GM21717 (cell line): ENCODE measurements at regions not wholly inside any gene's neighbourhood (a gene's known extent, or its start where the extent isn't known, plus 50 kb on each side); places are given as distances from the start of the nearest gene placed in this dataset.
"Not testable (repeated sequence)": the region's sequence is repeated elsewhere in the genome, so short reads cannot be mapped to it uniquely, and the experiment has no call there.

Experiments used
- ATAC-seq: cut with Tn5 transposase; IDR thresholded peaks from one replicate; pipeline ENCODE4 v1.9.1; 2021; ENCODE audit warnings: mild to moderate bottlenecking, moderate library complexity; ENCODE audit not compliant: unreplicated experiment

DNA sequence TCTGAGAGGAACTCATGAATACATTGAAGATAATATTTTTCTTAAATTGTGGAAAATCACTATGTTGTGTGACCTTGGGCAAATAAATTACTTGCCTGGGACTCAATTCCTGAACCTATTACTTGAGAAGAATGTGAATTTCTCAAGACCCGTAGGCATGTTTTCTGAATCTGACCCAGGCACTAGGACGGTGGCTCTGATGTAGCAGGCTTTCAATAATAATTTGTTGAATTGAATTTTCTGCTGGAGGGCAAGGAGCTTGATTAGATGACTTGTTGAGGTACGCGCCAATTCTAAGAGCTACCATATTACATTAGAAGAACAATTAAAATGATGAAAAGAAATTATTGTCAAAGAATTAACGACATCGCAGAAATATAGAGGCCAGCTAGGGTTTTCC lies 150.2 kb upstream of the LRRC3B start:
- no peak for ATAC-seq

DNA sequence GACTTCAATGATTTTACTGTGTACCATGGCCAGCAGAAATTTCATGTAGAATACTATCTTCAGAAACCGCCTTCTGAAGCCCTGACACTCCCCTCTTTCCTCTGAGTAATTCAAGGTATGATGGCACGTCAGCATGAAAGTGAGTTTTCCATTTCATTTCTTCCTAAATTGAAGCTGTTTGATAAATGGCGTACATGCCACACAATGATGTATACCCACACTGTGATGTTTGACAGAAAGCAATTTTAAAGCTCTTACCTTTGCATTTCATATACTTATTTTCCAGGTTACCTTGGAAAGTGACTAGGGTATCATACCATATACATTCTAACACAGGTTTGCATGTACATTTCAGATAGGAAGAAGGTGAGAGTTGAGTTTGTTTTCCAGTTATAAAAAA lies 147.9 kb upstream of the LRRC3B start:
- ATAC-seq = no peak

DNA sequence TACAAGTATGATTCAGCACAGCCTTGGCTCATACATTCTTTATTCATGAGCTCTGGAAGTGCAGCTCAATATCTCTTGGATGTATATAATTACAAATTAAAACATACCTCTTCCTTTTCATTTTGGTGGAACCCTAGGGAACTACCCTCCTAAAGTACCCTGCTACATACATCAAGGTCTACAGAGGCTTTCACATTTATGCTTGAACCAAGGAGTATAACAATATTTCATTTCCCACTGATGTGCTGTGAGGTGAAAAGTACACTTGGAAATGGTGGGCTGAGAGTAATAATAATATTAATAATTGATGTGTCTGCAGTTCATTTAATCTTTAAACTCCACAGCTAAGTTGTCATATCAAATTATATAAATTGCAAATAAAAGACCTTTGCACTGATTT lies 142.2 kb upstream of the LRRC3B start:
- ATAC-seq = no peak

DNA sequence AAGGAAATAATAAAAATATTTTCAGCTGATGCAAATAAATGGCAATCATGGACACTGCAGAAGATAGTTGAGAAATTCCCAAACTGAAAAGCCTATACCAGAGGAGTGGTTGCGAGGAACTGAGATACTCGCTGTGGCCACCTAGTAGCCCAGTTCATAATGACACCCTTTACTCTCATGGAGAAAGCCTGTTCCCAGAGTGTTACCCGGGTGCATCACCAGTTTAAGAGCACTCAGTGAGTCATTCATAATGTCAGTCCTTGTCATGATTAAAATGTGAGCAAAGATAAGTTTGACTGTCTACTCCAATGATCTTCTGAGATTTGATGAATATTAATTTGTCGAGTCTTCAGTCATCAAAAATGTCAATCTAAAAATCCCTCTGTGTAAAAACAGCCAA lies 138.4 kb upstream of the LRRC3B start:
- ATAC-seq = no peak

DNA sequence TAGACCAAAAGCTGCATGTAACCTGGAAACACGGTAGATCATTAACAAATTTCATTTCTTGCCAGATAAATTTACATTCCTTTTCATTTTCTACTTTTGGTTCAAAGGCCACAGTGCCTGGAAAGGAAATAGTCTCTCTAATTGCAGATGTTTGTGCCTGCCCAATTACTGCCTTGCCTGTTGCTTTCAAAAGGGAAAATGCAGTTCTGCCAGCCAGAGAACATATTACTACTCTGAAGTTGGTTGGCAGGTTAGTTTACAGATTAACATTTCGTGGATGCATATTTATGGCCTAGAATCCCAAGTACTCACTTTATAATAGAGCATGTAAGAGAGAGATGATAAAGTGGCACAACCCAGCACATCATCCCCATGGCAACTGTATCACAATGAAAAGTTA lies 124.3 kb upstream of the LRRC3B start:
- ATAC-seq = no peak

DNA sequence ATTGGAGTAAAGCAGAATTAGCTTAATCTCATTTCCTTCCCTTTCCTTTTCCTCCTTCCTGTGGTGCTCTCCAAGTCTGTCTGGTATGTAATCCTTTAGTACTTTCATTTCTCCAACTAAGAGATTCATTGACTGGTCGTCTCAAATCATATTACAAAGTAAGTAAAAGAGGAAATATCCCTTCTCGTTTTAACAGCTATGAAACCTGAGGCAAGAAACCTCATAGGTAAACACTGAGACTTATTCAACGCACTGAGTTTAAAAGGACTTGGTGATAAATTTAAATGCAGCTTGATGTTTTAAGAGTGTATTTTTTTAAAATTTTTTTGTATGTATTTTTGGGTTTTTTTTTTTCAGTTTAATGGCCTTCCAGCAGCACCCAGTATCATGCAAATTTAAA lies 117.2 kb upstream of the LRRC3B start:
- no peak for ATAC-seq

DNA sequence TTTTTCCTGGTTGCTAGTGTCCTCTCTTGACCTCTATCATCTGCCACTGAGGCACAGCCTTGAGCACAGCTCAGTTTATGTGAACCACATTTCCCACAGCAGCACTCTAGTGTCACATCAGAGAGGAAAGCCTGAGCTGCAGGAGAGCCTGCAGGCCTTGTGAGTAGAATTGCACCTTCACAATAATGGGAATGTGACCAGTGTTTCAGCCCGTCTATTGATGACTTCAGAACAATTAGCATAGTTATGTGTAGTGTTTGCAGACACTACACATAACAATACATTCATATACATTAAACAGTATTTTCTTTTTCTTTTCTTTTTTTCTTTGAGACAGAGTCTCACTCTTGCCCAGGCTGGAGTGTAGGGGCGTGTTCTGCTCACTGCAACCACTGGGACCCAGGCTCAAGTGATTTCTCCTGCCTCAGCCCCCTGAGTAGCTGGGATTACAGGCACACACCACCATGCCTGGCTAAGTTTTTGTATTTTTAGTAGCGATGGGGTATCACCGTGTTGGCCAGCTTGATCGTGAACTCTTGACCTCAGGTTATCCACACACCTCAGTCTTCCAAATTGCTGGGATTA lies 108.0 kb upstream of the LRRC3B start:
- ATAC-seq = not testable (repeated sequence)

DNA sequence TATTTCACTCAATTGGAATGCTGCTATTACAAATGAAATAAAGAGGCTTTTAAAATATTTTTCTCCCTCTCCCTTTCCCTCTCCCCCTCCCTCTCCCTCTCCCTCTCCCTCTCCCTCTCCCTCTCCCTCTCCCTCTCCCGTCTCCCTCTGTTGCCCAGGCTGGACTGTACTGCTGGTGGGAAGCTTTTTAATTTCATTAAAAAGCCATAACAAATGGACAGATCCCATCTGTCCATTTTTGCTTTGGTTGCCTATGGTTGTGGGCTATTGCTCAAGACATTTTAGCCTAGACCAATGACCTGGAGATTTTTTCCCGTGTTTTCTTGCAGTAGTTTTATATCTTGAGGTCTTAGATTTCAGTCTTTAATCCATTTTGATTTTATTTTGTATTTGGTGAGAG lies 107.2 kb upstream of the LRRC3B start:
- ATAC-seq = no peak

DNA sequence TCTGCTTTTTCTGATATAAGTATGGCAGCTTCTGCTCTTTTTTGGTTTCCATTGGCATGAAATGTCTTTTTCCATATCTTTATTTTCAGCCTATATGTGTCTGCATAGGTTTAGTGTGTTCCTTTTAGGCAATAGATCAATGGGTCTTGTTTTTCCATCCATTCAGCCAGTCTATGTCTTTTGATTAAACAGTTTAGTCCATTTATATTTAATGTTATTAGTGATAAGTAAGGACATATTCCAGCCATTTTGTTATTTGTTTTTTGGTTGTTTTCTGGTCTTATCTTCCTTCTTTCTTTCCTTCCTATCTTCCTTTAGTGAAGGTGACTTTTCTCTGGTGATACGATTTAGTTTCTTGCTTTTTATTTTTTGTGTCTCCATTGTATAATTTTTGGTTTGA lies 101.3 kb upstream of the LRRC3B start:
- ATAC-seq = no peak

DNA sequence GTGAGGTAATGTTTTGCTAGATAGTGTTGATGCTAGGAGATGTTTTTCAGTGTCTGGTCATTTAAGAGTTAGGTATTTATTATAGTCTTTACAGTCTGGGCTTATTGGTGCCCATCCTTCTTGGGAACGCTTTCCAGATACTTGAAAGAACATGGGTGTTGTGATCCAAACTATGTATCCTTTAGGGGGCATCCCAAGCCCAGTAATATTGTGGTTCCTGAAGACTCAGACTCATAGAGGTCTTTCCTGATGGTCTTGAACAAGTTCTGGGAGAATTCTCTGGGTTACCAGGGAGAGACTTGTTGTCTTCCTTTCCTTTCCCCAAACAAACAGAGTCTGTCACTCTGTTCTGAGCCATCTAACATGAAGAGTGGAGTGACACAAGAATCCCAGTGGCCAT lies 99.7 kb upstream of the LRRC3B start:
- ATAC-seq = no peak

DNA sequence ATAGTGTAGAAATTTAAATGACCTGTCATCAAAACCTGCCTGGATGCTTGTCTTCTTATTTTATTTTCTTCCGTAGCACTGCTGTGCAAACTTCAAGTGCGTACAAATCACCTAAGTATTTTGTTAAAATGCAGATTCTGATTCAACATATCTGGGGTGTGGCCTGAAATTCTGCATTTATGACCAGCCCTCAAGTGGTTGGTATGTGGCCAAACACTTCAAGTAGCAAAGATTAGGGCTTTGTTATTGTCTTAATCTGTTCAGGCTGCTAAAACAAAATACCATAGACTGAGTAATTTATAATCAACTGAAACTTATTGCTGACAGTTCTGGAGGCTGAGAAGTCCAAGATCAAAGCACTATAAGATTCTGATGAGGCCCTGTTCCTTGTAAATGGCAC lies 97.6 kb upstream of the LRRC3B start:
- ATAC-seq = no peak

DNA sequence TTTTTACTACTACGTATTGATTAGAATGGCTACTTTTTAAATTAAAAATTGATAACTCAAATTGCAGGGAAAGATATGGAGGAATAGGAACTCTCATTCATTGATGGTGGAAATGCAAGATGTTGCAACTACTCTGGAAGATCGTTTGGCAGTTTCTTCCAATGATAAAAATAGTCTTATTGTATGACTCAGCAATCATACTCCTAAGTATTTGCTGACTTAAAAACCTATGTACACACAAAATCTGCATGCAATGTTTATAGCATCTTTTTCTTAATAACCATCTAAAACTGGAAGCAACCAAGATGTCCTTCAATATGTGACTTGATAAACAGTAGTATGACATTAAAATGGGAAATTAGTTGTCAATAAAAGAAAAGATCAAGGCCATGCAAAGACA lies 87.4 kb upstream of the LRRC3B start:
- no peak for ATAC-seq

DNA sequence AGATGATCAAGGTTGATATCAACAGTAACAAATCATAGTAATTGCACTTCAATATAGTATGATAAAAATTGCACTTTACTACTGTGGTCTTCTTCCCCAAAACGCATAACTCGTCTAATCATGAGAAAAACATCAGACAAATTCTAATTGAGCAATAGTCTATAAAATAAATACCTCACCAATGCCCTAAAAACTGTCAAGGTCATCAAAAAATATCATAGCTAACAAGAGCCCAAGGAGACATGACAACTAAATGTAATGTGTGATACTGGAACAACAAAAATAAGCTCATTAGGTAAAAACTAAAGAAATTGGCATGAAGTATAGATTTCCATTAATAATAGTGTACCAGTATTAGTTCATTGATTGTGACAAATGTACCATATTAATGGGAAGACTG lies 85.6 kb upstream of the LRRC3B start:
- ATAC-seq = no peak

DNA sequence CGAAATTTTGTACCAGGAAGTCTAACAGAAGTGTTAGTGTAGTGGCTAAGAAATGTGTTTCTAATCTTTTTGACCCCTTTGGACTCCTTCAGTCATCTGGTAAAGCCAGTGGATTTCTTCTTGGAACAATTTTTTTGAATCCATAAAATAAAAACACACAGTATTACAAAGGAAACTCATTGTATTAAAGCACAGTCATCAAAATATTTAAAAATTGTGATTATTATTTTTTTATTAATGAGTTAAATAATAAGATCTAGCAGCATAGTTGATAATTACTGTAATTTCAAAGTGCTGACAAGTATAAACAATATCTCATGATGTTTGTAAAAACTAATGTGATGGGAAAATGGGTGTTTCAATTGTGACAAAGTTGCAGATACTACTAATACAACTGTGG lies 72.2 kb upstream of the LRRC3B start:
- ATAC-seq = no peak

DNA sequence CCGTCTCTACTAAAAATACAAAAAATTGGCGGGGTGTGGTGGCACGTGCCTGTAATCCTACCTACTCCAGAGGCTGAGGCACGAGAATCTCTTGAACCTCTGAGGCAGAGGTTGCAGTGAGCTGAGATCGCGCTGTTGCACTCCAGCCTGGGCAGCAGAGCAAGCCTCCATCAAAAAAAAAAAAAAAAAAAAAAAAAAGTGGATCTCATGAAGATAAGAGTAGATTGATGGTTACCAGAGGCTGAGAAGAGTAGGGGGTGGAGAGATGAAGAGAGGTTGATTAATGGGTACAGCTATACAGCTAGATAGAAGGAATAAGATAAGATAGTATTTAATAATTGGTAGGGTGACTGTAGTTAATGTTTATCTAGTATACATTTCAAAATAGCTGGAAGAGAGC lies 65.9 kb upstream of the LRRC3B start:
- no peak for ATAC-seq

DNA sequence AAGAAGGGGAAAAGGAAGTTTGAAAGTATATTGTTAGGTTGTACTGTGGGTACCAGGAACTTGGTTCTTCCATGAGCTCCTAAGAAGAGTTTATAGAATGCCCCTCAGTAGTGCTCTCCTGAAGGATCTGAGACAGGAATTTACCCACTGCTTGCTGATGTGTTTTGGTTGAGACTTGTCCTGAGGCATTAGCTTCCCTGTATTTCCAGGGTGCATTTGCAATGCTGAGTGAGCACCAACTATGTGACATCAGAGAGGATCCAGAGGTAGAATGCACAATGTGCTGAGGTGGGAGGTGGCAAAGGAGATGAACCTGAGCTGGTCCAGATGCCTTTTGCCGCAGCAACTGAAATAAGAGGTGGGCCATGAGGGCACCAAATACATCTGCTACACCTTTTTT lies 64.3 kb upstream of the LRRC3B start:
- no peak for ATAC-seq

DNA sequence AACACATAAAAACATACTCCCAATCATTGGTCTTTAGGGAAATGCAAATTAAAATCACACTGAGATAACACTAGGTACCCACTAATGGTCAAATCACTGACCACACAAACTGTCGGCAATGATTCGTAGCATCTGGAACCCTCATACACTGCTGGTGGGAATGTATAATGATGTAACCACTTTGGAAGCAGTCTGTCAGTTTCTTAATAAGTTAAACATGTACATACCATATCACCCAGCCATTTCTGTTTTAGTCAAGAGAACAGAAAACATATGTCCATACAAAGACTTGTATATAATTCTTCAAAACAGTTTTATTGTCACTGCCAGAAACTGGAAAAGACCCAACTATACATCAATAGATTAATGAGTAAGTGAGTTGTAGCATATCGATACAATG lies 63.3 kb upstream of the LRRC3B start:
- ATAC-seq = no peak

DNA sequence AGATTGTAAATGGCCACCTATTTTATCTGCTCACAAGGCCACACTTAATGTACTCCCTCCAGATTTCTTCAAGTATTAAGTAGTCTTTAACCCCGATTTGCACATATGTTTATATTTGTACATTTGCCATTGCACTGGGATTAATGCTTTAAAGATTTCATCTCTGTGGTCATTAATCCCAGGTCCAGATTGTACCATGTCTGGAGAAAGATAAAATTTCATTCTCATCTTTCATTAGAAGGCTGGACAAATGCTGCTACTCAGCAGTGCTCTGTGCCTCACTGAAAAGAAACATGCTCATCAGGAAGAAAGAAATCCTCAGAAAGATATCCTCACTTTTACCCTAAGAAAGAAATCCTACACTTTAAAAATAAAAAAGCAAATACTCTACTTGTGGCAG lies 62.5 kb upstream of the LRRC3B start:
- ATAC-seq = no peak

DNA sequence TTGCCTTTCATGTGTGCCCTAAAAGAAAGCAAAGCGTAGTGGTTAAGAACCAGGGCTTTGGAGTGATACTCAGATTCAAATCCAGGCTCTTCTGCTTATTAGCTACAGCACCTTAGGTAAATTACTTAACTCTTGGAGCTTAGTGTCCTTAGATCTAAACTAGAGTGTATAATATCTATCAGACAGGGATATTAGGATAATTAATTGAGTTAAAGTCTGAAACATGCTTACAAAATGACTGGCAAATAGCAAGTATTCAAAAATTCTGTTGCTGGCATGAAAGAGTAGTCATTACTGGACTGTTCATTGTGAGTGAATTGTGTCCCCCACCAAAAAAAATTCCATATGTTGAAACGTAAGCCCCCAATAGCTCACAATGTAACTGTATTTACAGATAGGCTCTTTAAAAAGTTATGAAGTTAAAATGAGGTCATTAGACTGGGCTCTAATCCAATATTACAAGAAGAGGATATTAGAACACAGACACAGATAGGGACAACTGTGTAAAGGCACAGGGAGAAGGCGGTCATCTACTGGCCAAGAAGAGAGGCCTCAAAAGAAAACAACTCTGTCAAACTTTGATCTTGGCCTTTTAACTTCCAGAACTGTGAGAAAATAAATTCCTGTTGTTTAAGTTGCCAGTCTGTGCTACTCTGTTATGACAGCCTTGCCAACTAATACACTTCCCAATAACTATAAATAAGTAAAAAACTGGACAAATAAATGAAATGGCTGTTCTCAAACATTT lies 60.4 kb upstream of the LRRC3B start:
- no peak for ATAC-seq
